SU-DHL-6 (cell line): ENCODE measurements at regions not wholly inside any gene's neighbourhood (a gene's known extent, or its start where the extent isn't known, plus 50 kb on each side); places are given as distances from the start of the nearest gene placed in this dataset.

ENCODE experiments used
- CTCF ChIP-seq: fragments of 200-600 bp; sonication (generic); IDR thresholded peaks from one replicate; pipeline ENCODE4 v1.5.1; 2017; ENCODE audit warnings: antibody characterized with exemption, mild to moderate bottlenecking, low read length, moderate library complexity; ENCODE audit not compliant: insufficient read depth, poor library complexity, severe bottlenecking
- EZH2phosphoT487 ChIP-seq: fragments of 200-600 bp; sonication (generic), shearing (Covaris generic); conservative IDR thresholded peaks from 2 replicates; pipeline ENCODE4 v1.6.1; 2018; ENCODE audit warnings: mild to moderate bottlenecking, antibody characterized with exemption, low read length, moderate library complexity, mixed read lengths

GRCh38 chr16:65829076-65829475, 537.4 kb upstream of the CDH5 start:
- TF ChIP-seq CTCF (no peak), EZH2phosphoT487 (no peak)
